ENCODE measurements at regions not wholly inside any gene's neighbourhood (a gene's known extent, or its start where the extent isn't known, plus 50 kb on each side); places are given as distances from the start of the nearest gene placed in this dataset.
"Not testable (repeated sequence)": the region's sequence is repeated elsewhere in the genome, so short reads cannot be mapped to it uniquely, and the experiment has no call there.

DNA sequence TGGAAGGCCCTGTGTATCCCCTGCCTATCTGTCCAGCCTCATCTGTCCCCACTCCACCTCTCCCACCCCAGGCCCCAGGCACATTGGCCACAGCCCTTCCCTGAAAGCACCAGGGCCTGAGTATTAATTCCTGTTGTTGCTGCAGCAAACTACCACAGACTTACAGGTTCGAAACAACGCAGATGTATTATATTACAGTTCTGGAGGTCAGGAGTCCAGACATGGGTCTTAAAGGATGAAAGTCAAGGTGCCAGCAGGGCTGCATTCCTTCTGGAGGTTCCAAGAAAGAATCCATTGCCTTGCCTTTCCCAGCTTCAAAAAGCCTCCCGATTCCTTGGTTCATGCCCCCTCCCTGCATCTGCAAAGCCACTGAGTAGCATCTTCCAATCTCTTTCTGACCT is 78.7 kb upstream of the LAPTM4A start:
- DNase-seq, result no peak

DNA sequence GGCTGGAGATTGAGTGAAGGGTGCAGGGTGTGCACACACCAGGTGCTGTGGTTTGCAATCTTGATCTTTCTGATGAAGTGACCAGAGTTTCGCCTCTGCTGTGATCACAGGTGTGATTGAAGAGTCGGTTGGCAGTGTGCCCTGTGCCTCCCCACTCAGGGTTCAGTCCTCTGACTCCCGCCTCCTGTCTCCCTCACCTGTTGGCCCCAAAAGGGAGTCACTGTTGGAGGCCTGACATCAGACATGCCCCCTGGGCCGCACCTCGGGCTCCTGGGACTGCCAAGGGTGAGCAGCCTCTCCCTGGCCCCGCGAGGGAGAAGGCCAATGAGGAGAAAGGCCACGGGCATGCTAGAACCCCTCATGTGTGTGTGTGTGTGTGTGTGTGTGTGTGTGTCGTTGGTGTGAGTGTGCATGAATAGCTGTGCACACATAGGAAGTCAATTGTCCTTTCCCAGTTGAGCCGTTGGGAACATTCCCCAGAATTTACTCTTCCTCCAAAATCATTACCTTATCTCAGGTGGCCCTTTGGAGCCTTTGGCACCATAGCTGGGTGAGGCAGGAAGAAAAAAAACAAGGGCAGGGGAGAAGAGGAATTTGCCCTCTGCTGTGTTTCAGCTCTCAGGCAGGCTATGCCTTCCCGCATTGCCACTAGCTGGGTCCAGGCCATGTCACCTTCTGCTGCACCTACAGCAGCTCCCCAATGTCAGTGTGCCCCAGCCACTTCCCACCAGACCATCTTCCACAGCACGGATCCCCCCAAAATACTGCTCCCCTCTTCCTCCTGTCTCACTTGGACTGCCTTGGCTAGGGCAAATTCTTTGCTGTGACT is 78.1 kb upstream of the LAPTM4A start:
- no peak for DNase-seq

DNA sequence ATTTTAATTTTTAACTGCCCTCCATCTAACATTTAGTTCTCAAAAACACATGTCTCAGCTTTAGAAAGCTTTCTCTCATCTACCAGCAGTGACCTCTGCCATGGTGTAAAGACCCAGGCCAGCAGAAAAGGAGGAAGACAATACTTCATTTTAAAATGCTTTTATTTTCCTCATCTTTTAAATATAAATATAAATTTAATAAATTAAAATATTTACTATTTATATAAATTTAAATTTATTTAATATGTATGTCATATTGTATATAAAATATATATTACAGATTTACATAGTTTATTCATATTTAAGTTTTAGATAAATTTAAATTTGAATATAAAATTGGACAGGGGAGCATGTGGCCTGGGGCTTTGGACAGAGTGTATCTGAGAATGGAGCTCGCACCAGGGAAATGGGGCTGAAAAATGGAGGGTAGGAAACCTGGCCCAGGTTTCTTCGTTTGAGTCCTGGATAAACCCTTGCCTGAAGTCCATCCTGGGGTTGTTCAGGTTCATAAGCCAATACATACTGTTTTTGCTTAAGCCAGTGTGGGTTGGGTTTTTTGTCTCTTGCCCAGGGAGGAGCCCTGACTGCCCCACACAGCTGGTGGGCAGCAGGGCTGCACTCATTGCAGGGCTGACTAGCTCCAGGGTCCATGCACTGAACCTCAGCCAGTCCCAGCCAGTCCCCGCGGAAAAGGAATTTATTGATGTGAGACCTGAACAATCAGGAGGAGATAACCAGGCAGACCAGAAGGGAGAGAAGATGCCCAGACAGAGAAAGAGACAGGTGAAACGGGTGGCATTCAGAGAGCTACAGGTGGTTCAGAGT is 77.3 kb upstream of the LAPTM4A start:
- no peak for DNase-seq

DNA sequence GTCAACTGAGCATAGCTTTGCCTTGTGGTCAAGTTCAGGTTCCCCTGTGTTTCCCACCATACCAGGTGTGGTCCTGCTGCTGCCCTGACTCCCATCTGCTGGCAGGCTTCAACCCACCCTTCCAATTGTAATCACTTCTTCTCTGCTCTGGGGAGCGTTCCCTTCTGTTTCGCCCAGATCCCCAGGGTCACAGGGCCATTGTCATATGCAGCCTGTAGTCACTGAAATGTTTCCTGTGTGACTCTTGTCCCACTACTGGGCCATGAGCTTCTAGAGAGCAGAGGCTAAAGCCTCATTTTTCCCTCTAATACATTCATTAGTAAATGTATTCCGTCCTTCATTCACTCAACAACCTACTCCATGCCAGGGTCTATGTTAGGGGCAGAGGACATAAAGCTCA is 75.0 kb upstream of the LAPTM4A start:
- DNase-seq, result no peak

DNA sequence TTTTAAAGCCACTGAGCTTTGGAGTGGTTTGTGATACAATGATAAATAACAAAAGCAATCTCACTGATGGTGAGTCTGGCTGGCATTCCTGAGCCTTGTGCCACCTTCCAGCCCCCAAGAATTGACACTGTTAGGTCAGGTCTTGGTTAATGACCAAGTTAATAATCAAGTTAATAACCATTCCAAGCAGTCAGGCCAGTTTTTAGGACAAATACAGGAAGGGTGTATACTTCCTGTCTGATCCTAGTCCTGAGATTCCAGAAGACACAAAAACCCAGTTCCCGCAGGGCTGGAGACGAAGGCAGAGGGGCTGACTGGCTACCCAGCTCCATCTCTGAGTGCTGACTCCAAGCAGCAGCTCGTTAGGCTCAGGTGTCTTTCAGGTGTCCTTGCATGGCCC is 74.6 kb upstream of the LAPTM4A start:
- no peak for DNase-seq

DNA sequence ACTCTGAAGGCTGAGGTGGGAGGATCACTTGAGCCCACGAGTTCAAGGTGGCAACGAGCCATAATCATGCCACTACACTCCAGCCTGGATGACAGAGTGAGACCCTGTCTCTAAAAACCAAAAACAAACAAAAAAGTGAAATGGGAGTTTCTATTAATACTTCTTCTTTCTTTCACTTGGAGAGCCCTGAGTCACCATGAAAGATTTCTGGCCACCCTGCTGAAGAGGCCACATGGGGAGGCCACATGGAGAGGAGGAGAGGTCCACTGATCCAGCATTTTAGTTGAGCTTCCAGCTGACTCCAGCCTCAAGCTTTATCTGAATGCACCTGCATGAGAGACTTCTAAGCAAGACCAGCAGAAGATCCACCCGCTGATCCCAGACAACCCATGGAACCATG is 74.2 kb upstream of the LAPTM4A start:
- DNase-seq, result no peak

DNA sequence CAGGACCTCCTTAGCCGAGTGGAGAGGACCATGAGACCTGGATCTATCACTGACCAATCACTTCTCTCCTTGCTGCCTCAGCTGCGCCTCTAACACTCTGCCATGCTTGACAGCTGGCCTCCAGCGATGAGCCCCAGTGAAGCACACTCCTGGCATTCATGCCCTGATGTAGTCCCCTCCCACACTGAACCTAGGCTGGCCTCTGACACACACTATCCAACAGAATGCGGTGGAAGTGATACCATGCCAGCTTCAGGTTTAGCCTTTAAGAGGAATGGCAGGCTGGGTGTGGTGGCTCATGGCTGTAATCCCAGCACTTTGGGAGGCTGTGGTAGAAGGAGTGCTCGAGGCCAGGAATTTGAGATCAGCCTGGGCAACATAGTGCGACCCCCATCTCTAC is 73.7 kb upstream of the LAPTM4A start:
- no peak for DNase-seq

DNA sequence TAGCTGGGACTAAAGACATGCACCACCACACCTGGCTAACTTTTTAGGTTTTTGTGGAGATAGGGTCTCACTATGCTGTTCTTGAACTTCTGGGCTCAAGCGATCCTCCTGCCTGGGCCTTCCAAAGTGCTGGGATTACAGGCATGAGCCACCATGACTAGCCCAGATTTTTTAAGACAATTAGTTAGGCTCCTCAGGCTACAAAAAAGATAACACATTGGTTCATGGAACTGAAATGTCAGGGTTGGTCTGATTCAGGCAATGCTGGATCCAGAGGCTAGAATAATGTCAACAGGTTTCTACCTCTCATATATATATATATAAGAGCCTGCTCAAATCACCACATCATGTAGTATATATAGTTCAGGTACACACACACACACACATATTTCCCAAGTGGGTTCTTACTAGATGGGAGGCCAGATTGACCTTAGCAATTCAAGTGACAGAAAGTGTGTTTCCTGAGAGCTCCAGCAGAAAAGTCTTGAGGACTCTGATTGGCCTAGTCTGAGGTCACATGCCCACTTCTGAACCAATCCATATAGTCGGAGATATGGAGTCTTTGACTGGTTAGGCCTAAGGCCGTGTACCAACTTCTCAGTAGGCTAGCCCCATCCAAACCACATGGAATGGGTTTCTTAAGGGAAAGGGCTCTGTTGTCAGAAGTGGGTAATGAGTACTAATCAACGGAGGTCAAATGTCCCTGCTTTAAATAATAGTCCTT is 72.6 kb upstream of the LAPTM4A start:
- DNase-seq, result no peak

DNA sequence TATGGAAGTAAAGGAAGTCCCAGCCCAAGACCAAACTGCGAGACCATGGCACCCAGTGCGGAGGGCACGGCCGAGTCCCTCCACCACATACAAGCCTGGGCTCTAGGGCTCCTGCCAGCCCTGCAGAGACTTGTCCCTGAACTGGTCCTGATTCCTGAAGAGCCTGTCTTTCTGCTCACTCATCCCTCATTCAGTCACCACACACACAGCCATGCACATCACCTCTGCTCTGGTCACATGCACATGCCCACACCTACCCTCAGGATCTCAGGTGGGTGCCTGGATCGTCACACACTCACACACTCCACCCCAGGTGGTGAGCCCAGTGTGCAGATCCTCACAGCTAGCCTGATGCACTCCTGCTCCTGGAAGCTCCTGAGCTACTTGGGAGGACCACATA is 71.4 kb upstream of the LAPTM4A start:
- no peak for DNase-seq

DNA sequence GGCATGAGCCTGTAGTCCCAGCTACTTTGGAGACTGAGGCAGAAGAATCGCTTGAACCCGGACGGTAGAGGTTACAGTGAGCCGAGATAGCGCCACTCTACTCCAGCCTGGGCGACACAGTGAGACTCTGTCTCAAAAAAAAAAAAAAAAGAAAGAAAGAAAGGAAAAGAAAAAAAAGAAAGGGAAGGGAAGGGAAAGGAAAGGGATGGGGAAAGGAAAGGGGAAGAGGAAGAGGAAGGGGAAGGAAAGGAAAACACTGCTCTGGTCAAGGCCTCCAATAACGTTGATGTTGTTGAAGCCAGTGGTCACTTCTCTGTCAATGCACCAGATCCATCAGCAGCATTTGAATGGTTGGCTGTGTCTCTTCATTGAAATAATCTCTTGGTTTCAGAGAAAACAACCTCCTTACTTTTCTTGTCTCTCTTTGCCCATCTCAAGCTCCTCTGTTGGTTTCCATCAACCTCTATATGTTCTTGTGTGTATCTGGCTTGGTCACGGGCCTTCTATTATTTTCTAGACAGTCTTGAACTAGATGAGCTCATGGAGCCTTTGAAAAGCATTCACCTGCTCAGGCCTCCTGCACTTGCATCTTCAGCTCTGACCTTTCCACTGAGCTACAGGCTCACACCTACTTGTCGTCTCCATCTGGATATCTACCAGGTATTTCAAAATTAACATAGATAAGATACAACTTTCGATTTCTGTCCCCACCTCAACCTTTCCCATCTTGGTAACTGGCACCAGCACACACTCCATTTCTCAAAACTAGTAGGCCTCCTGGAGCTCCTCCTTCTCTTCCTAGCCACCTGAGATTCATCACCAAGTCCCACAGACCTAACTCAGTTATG is 69.4 kb upstream of the LAPTM4A start:
- DNase-seq, result no peak

DNA sequence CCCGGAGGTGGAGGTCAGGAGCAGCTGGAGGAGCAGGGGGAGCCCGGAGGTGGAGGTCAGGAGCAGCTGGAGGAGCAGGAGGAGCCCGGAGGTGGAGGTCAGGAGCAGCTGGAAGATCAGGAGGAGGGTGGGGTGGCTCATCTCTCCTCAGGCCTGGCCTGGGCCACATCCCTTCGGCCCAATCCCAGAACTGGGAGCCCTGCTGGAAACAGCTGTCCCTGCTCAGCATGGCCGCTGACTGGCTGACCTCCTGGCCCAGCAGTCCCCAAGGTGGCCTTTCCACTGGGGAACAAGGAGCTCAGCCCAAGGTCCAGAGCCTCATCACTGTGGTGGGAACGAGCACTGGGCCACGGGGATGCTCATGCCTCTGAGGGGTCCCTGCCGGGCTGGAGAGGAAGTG is 66.6 kb upstream of the LAPTM4A start:
- no peak for DNase-seq

DNA sequence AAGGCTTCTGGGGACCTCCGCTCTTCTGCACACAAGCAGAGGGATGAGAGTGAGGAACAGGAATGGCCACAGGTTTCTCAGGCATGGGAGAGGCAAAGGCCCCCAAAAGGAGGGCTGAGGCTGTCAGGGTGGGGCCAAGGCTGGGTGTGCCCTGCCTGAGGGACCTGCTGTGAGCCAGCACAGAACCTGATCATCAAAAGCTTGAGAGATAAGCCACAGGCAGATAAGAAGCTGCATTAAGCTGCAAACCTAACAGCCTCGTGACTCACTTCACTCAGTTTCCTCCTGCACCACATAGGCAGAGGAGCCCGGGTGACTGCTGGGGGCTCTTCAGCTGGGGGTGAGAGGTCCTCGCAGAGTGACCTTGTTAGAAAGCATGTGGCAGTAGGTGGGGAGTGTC is 64.5 kb upstream of the LAPTM4A start:
- no peak for DNase-seq

DNA sequence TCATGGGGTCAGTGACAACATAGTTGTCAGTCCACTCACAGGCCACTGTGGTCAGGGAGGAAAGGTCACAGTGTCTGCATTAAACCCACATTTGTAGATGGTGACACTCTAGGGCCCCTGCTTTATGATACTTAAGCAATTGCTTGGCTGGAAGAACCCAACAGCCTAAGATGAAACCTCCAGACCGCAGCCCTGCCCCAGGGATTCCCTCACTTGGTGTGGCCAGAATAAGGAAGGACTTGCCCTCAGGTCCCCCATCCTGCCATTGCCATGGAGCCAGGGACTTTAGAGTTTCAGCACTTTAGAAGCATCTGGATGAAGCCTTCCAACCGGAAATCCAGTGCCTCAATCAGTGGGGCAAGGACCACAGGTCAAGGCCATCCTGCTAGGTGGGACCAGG is 63.9 kb upstream of the LAPTM4A start:
- DNase-seq, result no peak

DNA sequence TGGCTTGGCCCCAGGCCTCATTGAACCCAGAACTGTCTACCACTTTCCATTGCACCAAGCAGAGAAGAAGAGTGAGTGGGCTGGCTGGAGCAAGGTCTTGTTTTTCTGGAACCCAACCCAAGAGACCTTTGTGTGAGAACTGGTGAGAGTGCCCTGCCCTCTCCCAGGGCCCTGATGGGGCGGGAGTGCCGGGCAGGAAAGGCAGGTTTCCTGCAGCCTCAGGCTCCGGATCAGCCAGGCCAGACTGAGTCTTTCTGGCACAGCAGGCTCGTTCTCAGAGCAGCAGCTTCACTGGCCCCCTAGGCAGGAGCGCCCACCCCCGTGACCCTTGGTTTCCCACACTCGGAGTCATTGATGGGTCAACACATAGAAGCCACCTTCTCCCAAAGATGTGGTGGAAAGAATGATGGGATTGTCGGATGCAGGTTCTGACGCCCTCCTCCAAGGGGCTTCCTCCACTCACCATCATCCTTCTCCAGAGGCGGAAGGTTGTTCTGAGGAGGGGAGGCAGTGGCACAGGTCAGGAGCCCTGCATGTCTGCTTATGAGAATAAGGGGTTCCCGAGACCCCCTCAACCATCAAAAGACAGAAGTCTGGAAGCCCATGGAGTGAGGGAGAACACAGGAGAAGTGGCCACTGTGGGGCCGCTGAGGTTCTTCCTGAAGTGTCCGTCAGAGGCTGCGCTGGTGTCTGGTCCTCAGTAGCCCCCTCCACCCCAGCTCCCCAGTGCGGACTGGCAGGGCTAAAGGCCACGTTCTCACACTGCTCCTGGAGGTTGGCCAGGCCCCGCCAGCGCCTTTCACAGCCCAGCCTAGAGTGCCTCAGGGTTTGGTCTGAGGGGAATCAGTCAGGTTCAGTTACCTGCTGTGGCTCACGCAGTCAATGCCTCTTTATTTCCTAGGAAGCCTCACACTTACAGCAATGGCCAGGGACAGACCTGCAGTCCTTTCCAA is 62.8 kb upstream of the LAPTM4A start:
- DNase-seq, result no peak

DNA sequence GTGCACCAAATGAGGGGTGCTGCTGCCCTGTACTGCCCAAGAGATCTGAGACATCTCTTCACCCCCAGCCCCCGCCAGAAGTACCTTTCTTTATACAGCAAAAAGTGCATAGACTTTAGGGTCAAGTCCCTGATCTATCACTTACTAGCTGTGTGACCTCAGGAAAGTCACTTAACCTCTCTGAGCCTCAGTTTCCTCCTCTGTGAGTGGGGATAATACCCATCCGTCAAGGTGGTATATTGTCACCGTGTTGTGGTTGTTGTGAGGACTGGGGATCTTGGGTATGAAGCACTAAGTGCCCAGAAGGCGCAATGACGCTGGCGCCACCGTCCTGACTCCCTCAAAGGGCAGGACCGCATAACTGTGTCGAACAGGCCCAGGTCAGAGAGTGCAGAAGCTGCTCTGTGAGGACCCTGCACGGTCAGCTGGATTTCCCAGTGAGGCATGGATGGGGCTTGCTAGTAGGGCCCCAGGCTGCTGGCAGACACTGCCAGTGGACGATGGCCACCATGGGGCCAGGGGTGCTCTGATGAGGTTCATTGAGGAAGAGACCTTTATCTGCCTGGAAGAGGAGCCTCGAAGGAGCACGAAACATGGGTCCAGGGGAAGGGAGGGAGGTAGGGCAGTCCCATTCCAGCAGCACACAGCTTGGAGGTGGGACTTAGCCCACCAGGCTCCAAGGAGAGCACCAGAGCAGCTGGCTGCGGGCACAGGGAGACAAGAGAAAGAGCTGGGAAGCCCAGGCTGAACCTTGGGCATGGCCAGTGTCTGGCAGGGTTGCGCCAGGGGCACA is 61.8 kb upstream of the LAPTM4A start:
- DNase-seq, result no peak

DNA sequence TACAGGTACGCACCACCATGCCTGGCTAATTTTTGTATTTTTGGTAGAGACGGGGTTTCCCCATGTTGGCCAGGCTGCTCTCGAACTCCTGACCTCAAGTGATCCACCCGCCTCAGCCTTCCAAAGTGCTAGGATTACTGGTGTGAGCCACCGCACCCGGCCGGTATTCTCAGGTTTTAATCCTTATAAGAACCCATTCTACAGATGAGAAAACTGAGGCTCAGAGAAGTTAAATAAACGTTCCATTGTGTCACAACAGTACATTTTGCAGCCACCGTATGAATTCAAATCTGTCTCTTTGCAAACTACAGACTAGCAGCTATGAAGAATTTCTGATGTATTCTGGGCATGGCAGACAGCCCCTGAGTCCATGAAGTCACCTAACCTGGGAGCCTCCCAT is 60.9 kb upstream of the LAPTM4A start:
- not testable (repeated sequence) for DNase-seq

DNA sequence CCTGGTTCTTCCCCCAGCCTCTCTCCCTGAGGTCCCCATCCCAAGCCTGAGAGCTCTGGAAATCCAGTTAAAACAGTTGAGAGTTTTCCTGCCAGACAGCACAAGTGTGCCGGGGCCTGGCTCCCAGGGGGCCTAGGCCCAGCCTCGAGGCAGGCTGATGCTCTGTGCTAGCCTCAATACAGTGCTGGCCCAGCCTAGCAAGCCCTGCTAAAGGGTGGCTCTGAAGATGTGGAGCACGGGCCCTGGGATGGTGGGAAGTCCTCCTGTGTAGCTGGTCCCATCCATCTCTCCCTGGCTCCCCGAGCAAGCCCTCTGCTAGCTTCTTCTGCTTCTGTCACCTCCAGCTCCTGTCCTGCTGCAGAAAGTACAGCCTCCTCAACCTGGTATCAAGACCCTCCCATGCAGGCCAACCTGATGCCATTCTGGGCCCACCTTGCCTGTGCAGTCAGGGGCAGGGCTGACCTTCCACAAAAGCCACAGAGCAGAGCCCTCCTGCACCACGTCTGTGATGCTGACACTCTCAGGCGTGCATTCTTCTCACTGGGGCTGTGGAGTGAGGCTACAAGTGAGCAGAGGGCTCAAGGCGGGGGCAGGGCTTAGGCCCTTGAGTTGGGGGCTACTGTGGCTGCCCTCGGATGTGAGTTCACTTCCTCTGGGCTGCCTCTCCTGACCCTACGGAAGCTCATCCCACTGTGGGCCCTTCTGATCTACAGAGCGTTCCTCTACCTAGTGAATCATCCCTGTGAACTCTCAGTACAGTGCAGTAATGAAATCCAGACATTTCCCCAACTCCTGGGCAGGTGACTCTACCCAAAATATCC is 60.1 kb upstream of the LAPTM4A start:
- no peak for DNase-seq

DNA sequence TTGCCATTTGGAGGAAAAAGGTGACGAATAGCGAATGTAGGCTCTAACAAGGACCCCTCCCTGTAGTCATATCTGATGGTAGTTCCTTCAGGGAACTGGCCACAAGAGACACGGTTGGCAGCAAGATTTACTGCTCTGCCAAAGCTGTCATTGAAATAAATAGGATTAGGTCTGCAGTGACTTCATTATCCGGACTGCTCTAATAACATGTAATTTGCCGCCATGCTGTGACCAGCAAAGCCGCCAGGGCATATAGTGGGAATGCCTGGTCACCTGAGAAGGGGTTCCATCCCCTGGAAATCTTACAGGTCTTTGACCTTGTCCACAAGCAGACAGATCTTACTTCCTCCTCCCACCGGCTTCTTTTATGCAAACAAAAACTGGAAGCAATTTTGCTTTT is 59.4 kb upstream of the LAPTM4A start:
- DNase-seq, result no peak

DNA sequence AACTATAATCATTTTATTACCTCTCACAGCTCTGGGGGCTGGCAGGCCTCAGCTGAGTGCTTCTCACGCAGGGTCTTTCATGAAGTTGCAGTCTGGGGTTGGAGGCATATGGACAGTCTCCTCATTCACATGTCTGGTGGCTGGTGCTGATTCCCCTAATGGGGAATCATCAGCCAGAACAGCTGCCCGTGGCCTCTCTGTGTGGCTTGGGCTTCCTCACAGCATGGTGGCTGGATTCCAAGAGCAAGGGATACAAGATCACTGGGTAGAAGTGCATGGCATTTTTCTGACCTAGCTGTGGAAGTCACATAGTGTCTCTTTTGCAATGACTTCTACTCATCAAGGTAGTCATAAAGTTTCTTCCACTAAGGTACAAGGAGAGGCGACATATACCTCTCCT is 59.0 kb upstream of the LAPTM4A start:
- DNase-seq, result no peak
